ENCODE measurements at regions not wholly inside any gene's neighbourhood (a gene's known extent, or its start where the extent isn't known, plus 50 kb on each side); places are given as distances from the start of the nearest gene placed in this dataset.

DNA sequence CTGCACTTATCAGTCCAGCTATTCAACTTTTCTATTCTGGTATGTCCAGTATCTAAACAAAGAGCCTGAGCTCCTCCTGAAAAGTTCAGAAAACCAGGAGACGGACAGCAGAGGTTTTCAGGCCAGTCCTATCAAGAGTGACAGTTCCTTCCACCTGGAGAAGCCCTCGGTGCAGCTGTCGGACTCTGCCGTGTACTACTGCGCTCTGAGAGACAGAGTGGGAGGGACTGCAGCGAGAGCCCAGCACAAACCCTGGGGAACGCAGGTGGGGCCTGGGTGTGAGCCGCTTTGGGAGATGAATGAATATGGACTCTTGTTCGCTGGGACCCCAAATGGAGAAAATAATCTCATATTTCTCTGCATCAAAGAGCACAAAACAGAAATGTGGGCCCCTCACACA lies 329.8 kb upstream of the OR4E1 start:
- TF ChIP-seq, protein P1, sequence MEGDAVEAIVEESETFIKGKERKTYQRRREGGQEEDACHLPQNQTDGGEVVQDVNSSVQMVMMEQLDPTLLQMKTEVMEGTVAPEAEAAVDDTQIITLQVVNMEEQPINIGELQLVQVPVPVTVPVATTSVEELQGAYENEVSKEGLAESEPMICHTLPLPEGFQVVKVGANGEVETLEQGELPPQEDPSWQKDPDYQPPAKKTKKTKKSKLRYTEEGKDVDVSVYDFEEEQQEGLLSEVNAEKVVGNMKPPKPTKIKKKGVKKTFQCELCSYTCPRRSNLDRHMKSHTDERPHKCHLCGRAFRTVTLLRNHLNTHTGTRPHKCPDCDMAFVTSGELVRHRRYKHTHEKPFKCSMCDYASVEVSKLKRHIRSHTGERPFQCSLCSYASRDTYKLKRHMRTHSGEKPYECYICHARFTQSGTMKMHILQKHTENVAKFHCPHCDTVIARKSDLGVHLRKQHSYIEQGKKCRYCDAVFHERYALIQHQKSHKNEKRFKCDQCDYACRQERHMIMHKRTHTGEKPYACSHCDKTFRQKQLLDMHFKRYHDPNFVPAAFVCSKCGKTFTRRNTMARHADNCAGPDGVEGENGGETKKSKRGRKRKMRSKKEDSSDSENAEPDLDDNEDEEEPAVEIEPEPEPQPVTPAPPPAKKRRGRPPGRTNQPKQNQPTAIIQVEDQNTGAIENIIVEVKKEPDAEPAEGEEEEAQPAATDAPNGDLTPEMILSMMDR (IDR thresholded peaks at IDR 0.05) = no peak
- TF ChIP-seq POLR2A (IDR thresholded peaks at IDR 0.05) = no peak

Data from upper lobe of left lung (tissue), 4 donors.